ENCODE measurements at regions not wholly inside any gene's neighbourhood (a gene's known extent, or its start where the extent isn't known, plus 50 kb on each side); places are given as distances from the start of the nearest gene placed in this dataset.

GRCh38 chr10:61837755-61838171 lies 63.7 kb upstream of the ARID5B start:
- no peak for DNase-seq (ENCODE audit: insufficient read length, low spot score)
- FAIRE-seq: no peak
- TF ChIP-seq PAX5 (IDR thresholded peaks at IDR 0.05; ENCODE audit: insufficient read depth, low read length, severe bottlenecking): no peak
- TF ChIP-seq POLR2AphosphoS5 (IDR thresholded peaks at IDR 0.05; ENCODE audit: low read depth, low read length): no peak
- TF ChIP-seq TAF1 (IDR thresholded peaks at IDR 0.05; ENCODE audit: low read depth, low read length): no peak
- no peak for TF ChIP-seq SPI1 (IDR thresholded peaks at IDR 0.05; ENCODE audit: low read depth, low read length)
- TF ChIP-seq POLR2A (IDR thresholded peaks at IDR 0.05; ENCODE audit: low read depth, low read length): no peak
- no peak for TF ChIP-seq POU2F2 (IDR thresholded peaks at IDR 0.05; ENCODE audit: low read depth, low read length)

GRCh38 chr10:61839916-61840315 lies 61.6 kb upstream of the ARID5B start:
- TF ChIP-seq POU2F2 (IDR thresholded peaks at IDR 0.05; ENCODE audit: low read depth, low read length) (no peak), POLR2A (IDR thresholded peaks at IDR 0.05; ENCODE audit: low read depth, low read length) (no peak), PAX5 (IDR thresholded peaks at IDR 0.05; ENCODE audit: insufficient read depth, low read length, severe bottlenecking) (no peak), POLR2AphosphoS5 (IDR thresholded peaks at IDR 0.05; ENCODE audit: low read depth, low read length) (no peak), SPI1 (IDR thresholded peaks at IDR 0.05; ENCODE audit: low read depth, low read length) (no peak), TAF1 (IDR thresholded peaks at IDR 0.05; ENCODE audit: low read depth, low read length) (no peak)
- DNase-seq (ENCODE audit: insufficient read length, low spot score) (no peak), FAIRE-seq (no peak)

- DNase-seq (ENCODE audit: insufficient read length, low spot score) (no peak), FAIRE-seq (no peak)
- TF ChIP-seq POU2F2 (IDR thresholded peaks at IDR 0.05; ENCODE audit: low read depth, low read length) (no peak), PAX5 (IDR thresholded peaks at IDR 0.05; ENCODE audit: insufficient read depth, low read length, severe bottlenecking) (no peak), SPI1 (IDR thresholded peaks at IDR 0.05; ENCODE audit: low read depth, low read length) (no peak), POLR2A (IDR thresholded peaks at IDR 0.05; ENCODE audit: low read depth, low read length) (no peak), POLR2AphosphoS5 (IDR thresholded peaks at IDR 0.05; ENCODE audit: low read depth, low read length) (no peak), TAF1 (IDR thresholded peaks at IDR 0.05; ENCODE audit: low read depth, low read length) (no peak)
Observed at GRCh38 chr10:61840403-61840802, 61.1 kb upstream of the ARID5B start.

- TF ChIP-seq POLR2A (IDR thresholded peaks at IDR 0.05; ENCODE audit: low read depth, low read length) (no peak), SPI1 (IDR thresholded peaks at IDR 0.05; ENCODE audit: low read depth, low read length) (no peak), POU2F2 (IDR thresholded peaks at IDR 0.05; ENCODE audit: low read depth, low read length) (no peak), POLR2AphosphoS5 (IDR thresholded peaks at IDR 0.05; ENCODE audit: low read depth, low read length) (no peak), PAX5 (IDR thresholded peaks at IDR 0.05; ENCODE audit: insufficient read depth, low read length, severe bottlenecking) (no peak), TAF1 (IDR thresholded peaks at IDR 0.05; ENCODE audit: low read depth, low read length) (no peak)
- DNase-seq (ENCODE audit: insufficient read length, low spot score) (no peak), FAIRE-seq (no peak)
Observed at GRCh38 chr10:61841338-61841875, 60.1 kb upstream of the ARID5B start.

- FAIRE-seq (no peak), DNase-seq (ENCODE audit: insufficient read length, low spot score) (no peak)
- TF ChIP-seq POLR2A (IDR thresholded peaks at IDR 0.05; ENCODE audit: low read depth, low read length) (no peak), POLR2AphosphoS5 (IDR thresholded peaks at IDR 0.05; ENCODE audit: low read depth, low read length) (no peak), POU2F2 (IDR thresholded peaks at IDR 0.05; ENCODE audit: low read depth, low read length) (no peak)
Observed at GRCh38 chr10:61842755-61843497, 58.6 kb upstream of the ARID5B start.

- DNase-seq (ENCODE audit: insufficient read length, low spot score) (no peak), FAIRE-seq (no peak)
- TF ChIP-seq TAF1 (IDR thresholded peaks at IDR 0.05; ENCODE audit: low read depth, low read length) (no peak), POU2F2 (IDR thresholded peaks at IDR 0.05; ENCODE audit: low read depth, low read length) (no peak), POLR2A (IDR thresholded peaks at IDR 0.05; ENCODE audit: low read depth, low read length) (no peak), PAX5 (IDR thresholded peaks at IDR 0.05; ENCODE audit: insufficient read depth, low read length, severe bottlenecking) (no peak), POLR2AphosphoS5 (IDR thresholded peaks at IDR 0.05; ENCODE audit: low read depth, low read length) (no peak), SPI1 (IDR thresholded peaks at IDR 0.05; ENCODE audit: low read depth, low read length) (no peak)
Observed at GRCh38 chr10:61844116-61844822, 57.2 kb upstream of the ARID5B start.

GRCh38 chr10:61845196-61845949 lies 56.1 kb upstream of the ARID5B start:
- no peak for FAIRE-seq

GRCh38 chr10:61845950-61846268 lies 55.6 kb upstream of the ARID5B start:
- no peak for DNase-seq (ENCODE audit: insufficient read length, low spot score)
- TF ChIP-seq POU2F2 (IDR thresholded peaks at IDR 0.05; ENCODE audit: low read depth, low read length): no peak
- no peak for TF ChIP-seq TAF1 (IDR thresholded peaks at IDR 0.05; ENCODE audit: low read depth, low read length)
- no peak for TF ChIP-seq PAX5 (IDR thresholded peaks at IDR 0.05; ENCODE audit: insufficient read depth, low read length, severe bottlenecking)
- no peak for TF ChIP-seq POLR2A (IDR thresholded peaks at IDR 0.05; ENCODE audit: low read depth, low read length)
- no peak for TF ChIP-seq SPI1 (IDR thresholded peaks at IDR 0.05; ENCODE audit: low read depth, low read length)
- TF ChIP-seq POLR2AphosphoS5 (IDR thresholded peaks at IDR 0.05; ENCODE audit: low read depth, low read length): no peak
- FAIRE-seq: no peak

More at GRCh38 chr10:61845196-61845949, 56.1 kb upstream of the ARID5B start:
- TF ChIP-seq TAF1 (IDR thresholded peaks at IDR 0.05; ENCODE audit: low read depth, low read length): no peak
- no peak for TF ChIP-seq POLR2A (IDR thresholded peaks at IDR 0.05; ENCODE audit: low read depth, low read length)
- TF ChIP-seq PAX5 (IDR thresholded peaks at IDR 0.05; ENCODE audit: insufficient read depth, low read length, severe bottlenecking): no peak
- no peak for TF ChIP-seq POU2F2 (IDR thresholded peaks at IDR 0.05; ENCODE audit: low read depth, low read length)
- no peak for TF ChIP-seq SPI1 (IDR thresholded peaks at IDR 0.05; ENCODE audit: low read depth, low read length)
- no peak for TF ChIP-seq POLR2AphosphoS5 (IDR thresholded peaks at IDR 0.05; ENCODE audit: low read depth, low read length)
- no peak for DNase-seq (ENCODE audit: insufficient read length, low spot score)

Data from GM12891 (cell line).